ENCODE measurements at regions not wholly inside any gene's neighbourhood (a gene's known extent, or its start where the extent isn't known, plus 50 kb on each side); places are given as distances from the start of the nearest gene placed in this dataset.

GRCh38 chr11:71135112-71135511, 117.3 kb downstream of the SHANK2 start:
- BruUV-seq (replicated peaks), result no TSS peak
- ChIA-PET POLR2A (no interaction called here), CTCF (no interaction called here)

GRCh38 chr11:71133946-71134345, 118.4 kb downstream of the SHANK2 start:
- ChIA-PET CTCF (no interaction called here), POLR2A (no interaction called here)
- TF ChIP-seq REST (IDR thresholded peaks at IDR 0.05; ENCODE audit: insufficient read depth in 1 of 2, low read depth in 2 of 2, low read length in 1 of 2), result no peak
- no peak for TF ChIP-seq SIN3A (IDR thresholded peaks at IDR 0.05; ENCODE audit: borderline replicate concordance, insufficient read depth, low read depth, low read length)
- TF ChIP-seq TCF7L2 (IDR thresholded peaks at IDR 0.05; ENCODE audit: low read depth, low read length), result no peak
- TF ChIP-seq CTCF (IDR thresholded peaks at IDR 0.05), result no peak
- TF ChIP-seq POLR2AphosphoS5 (IDR thresholded peaks at IDR 0.05; ENCODE audit: low read depth, low read length), result no peak
- no peaks in the 10 kb centered on the region for H3K36me3 ChIP-seq (ENCODE audit: control insufficient read depth, insufficient read depth, low read length)
- H3K4me3 ChIP-seq (ENCODE audit: low read depth in 2 of 2, low read length in 2 of 2), result no peak overlapping the region
- H3K4me1 ChIP-seq (ENCODE audit: control insufficient read depth, insufficient read depth, low read length), result no peaks in the 10 kb centered on the region
- no TSS peak for BruUV-seq (replicated peaks)
- no peaks in the 10 kb centered on the region for H3K27me3 ChIP-seq (ENCODE audit: control insufficient read depth, insufficient read depth, low read length)
- in situ Hi-C loops (cut with HindIII; ENCODE audit: low pct_unique_long_range_greater_than_20kb, low sequenced_read_pairs) (no loop called here), intact Hi-C loops (cut with micrococcal nuclease; ENCODE audit: unreplicated experiment) (no loop called here)
- ATAC-seq, result no peak
- no peak for DNase-seq (ENCODE audit: low read depth, low spot score)
- no peaks in the 10 kb centered on the region for H3K9me3 ChIP-seq (ENCODE audit: control insufficient read depth, insufficient read depth, low read depth, low read length)
- H3K27ac ChIP-seq (ENCODE audit: low read length), result no peak overlapping the region

More at GRCh38 chr11:71135112-71135511, 117.3 kb downstream of the SHANK2 start:
- no peak for ATAC-seq
- Histone ChIP-seq H3K4me1 (ENCODE audit: control insufficient read depth, insufficient read depth, low read length) (no peaks in the 10 kb centered on the region), H3K4me3 (ENCODE audit: low read depth in 2 of 2, low read length in 2 of 2) (no peak overlapping the region), H3K36me3 (ENCODE audit: control insufficient read depth, insufficient read depth, low read length) (no peaks in the 10 kb centered on the region), H3K9me3 (ENCODE audit: control insufficient read depth, insufficient read depth, low read depth, low read length) (no peaks in the 10 kb centered on the region), H3K27ac (ENCODE audit: low read length) (no peak overlapping the region), H3K27me3 (ENCODE audit: control insufficient read depth, insufficient read depth, low read length) (no peaks in the 10 kb centered on the region)
- DNase-seq (ENCODE audit: low read depth, low spot score), result no peak
- in situ Hi-C loops (cut with HindIII; ENCODE audit: low pct_unique_long_range_greater_than_20kb, low sequenced_read_pairs) (no loop called here), intact Hi-C loops (cut with micrococcal nuclease; ENCODE audit: unreplicated experiment) (no loop called here)
- TF ChIP-seq CTCF (IDR thresholded peaks at IDR 0.05) (no peak), SIN3A (IDR thresholded peaks at IDR 0.05; ENCODE audit: borderline replicate concordance, insufficient read depth, low read depth, low read length) (no peak), TCF7L2 (IDR thresholded peaks at IDR 0.05; ENCODE audit: low read depth, low read length) (no peak), REST (IDR thresholded peaks at IDR 0.05; ENCODE audit: insufficient read depth in 1 of 2, low read depth in 2 of 2, low read length in 1 of 2) (no peak), POLR2AphosphoS5 (IDR thresholded peaks at IDR 0.05; ENCODE audit: low read depth, low read length) (no peak)
